Right lobe of liver (tissue), 6 donors: ENCODE measurements at regions not wholly inside any gene's neighbourhood (a gene's known extent, or its start where the extent isn't known, plus 50 kb on each side); places are given as distances from the start of the nearest gene placed in this dataset.

Experiments
- ATAC-seq, 4 donors: fragments of 200-7000 bp; cut with Tn5 transposase; one replicate each; pipeline ENCODE4 v1.9.1; 2020; ENCODE audit warnings: mild to moderate bottlenecking in 4 of 4, moderate library complexity in 4 of 4
- DNase-seq, 3 donors: peaks; one replicate each; pipeline ENCODE4 v3.0.0-alpha.2; 2020
- H3K27ac ChIP-seq, 3 donors: fragments of 200-600 bp; one replicate each; pipeline ENCODE4 v1.8.0; 2022
- H3K27me3 ChIP-seq, 2 donors: fragments of 200-600 bp; one replicate each; pipeline ENCODE4 v1.8.0; 2022
- H3K36me3 ChIP-seq, 4 donors: fragments of 200-600 bp; sonication (generic) in 1 of 4; one replicate each; pipeline versions ENCODE4 v1.5.1 to v1.8.0; 2017 to 2022; ENCODE audit warnings: control low read depth in 1 of 4
- H3K4me1 ChIP-seq, 4 donors: fragments of 200-600 bp; sonication (generic) in 1 of 4; one replicate each; pipeline versions ENCODE4 v1.5.1 to v1.8.0; 2017 to 2022; ENCODE audit warnings: control low read depth in 1 of 4
- H3K4me3 ChIP-seq, 3 donors: fragments of 200-600 bp; one replicate each; pipeline ENCODE4 v1.8.0; 2022
- H3K9me3 ChIP-seq, 4 donors: fragments of 200-600 bp; sonication (generic) in 1 of 4; one replicate each; pipeline versions ENCODE4 v1.5.1 to v1.8.0; 2017 to 2022; ENCODE audit warnings: control low read depth in 1 of 4
- CTCF ChIP-seq, 4 donors: fragments of 200-600 bp in 3 of 4; fragments of 450-650 bp in 1 of 4; IDR thresholded peaks; one replicate each; pipeline versions ENCODE4 v1.5.1 to v1.8.0; 2016 to 2022; ENCODE audit warnings: antibody characterized with exemption in 4 of 4, mild to moderate bottlenecking in 2 of 4
- POLR2A ChIP-seq: fragments of 450-650 bp; IDR thresholded peaks from one replicate; pipeline ENCODE4 v1.6.1; 2017; ENCODE audit warnings: antibody characterized with exemption, mild to moderate bottlenecking
- WGBS: methylation state at CpG from one replicate; pipeline ENCODE4 v1.1.6; 2018; ENCODE audit warnings: low coverage, low lambda C conversion rate; ENCODE audit not compliant: insufficient coverage; ENCODE audit errors: missing lambda C conversion rate; 5-methylcytosine and 5-hydroxymethylcytosine counted together
- intact Hi-C, 2 donors: fragments of 100-400 bp; cut with DNase I; formaldehyde crosslinking; loops; one replicate each; pipeline versions ENCODE4 v1.11.2 to v1.14.1; 2022
- donor health status: DM: no; HTN: yes; CAD: no.
- donor health status: DM: no; HTN: no; CAD: no.
- donor health status: DM: no; HTN: no; CAD: no.
- donor health status: DM: no; HTN: yes; CAD: no.
- donor health status: DM: no; HTN: yes; CAD: no.

DNA sequence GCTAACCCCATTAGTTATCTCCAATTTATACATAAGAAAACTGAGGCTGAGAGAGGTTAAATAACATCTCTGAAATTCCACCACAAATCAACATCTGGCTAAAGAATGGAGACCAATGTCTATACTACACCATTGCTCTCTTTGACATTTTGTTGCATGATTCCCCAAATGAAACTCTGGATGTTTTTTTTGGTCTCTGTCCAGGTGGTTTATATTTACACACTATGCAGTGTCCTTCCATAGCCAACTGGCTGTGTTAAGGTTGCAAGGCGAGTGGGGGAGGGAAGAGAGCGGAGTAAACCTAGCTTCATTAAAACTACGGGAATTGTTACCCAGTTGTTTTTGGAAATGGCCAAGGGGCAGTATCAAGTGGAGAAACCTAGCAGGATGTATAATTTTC is 67.2 kb downstream of the KIF4B start:
- no peak overlapping the region for H3K4me3 ChIP-seq
- ATAC-seq, result peak in 2 of 4 donors; percentile 34 to 41
- H3K4me1 ChIP-seq, result no peaks in the 10 kb centered on the region
- DNase-seq, result no peak
- TF ChIP-seq CTCF (IDR thresholded peaks at IDR 0.05), result no peak
- TF ChIP-seq POLR2A, result no peak
- H3K9me3 ChIP-seq, result no peaks in the 10 kb centered on the region
- H3K36me3 ChIP-seq, result no peaks in the 10 kb centered on the region
- H3K27me3 ChIP-seq, result no peaks in the 10 kb centered on the region
- H3K27ac ChIP-seq, result no peak overlapping the region
- intact Hi-C loops, result no loop called here
- WGBS, result 31% methylated on average over 3 of the region's 3 CpGs

DNA sequence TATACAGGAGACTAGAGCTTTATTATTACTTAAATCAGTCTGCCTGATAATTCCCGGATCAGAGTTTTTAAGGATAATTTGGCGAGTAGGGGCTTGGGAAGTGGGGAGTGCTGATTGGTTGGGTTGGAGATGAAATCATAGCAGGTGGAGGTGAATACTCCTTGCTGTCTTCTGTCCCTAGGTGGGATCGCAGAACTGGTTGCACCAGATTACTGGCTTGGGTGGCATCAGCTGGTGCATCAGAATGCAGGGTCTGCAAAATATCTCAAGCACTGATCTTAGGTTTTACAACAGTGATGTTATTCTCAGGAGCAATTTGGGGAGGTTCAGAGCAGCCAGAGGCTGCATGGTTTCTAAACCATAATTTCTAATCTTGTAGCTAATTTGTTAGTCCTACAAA is 68.1 kb downstream of the KIF4B start:
- intact Hi-C loops, result no loop called here

GRCh38 chr5:155082401-155082800 is 68.8 kb downstream of the KIF4B start:
- no peak overlapping the region for H3K4me3 ChIP-seq
- WGBS, result 43% methylated on average over 4 of the region's 4 CpGs
- intact Hi-C loops, result no loop called here
- no peaks in the 10 kb centered on the region for H3K36me3 ChIP-seq
- H3K9me3 ChIP-seq, result no peaks in the 10 kb centered on the region
- H3K4me1 ChIP-seq, result no peaks in the 10 kb centered on the region
- DNase-seq, result no peak
- H3K27ac ChIP-seq, result no peak overlapping the region
- no peaks in the 10 kb centered on the region for H3K27me3 ChIP-seq
- ATAC-seq, result no peak
- no peak for TF ChIP-seq CTCF (IDR thresholded peaks at IDR 0.05)

More for the DNA sequence above, 68.1 kb downstream of the KIF4B start:
- Histone ChIP-seq H3K4me1 (no peaks in the 10 kb centered on the region), H3K4me3 (no peak overlapping the region), H3K27ac (no peak overlapping the region), H3K9me3 (no peaks in the 10 kb centered on the region), H3K36me3 (no peaks in the 10 kb centered on the region), H3K27me3 (no peaks in the 10 kb centered on the region)
- TF ChIP-seq POLR2A (no peak), CTCF (IDR thresholded peaks at IDR 0.05) (no peak)
- ATAC-seq, result no peak
- WGBS, result 69% methylated on average over 2 of the region's 3 CpGs
- no peak for DNase-seq

GRCh38 chr5:155085282-155085989 is 71.9 kb downstream of the KIF4B start:
- intact Hi-C loops, result no loop called here
- no peak for ATAC-seq

More at GRCh38 chr5:155085282-155085989, 71.9 kb downstream of the KIF4B start:
- Histone ChIP-seq H3K36me3 (no peaks in the 10 kb centered on the region), H3K27me3 (no peaks in the 10 kb centered on the region), H3K9me3 (no peaks in the 10 kb centered on the region), H3K4me3 (no peak overlapping the region), H3K27ac (no peak overlapping the region), H3K4me1 (no peaks in the 10 kb centered on the region)
- no peak for DNase-seq
- WGBS, result 53% methylated on average over 2 of the region's 4 CpGs
- TF ChIP-seq POLR2A, result no peak
- TF ChIP-seq CTCF (IDR thresholded peaks at IDR 0.05), result no peak
